ENCODE measurements at regions not wholly inside any gene's neighbourhood (a gene's known extent, or its start where the extent isn't known, plus 50 kb on each side); places are given as distances from the start of the nearest gene placed in this dataset.

DNA sequence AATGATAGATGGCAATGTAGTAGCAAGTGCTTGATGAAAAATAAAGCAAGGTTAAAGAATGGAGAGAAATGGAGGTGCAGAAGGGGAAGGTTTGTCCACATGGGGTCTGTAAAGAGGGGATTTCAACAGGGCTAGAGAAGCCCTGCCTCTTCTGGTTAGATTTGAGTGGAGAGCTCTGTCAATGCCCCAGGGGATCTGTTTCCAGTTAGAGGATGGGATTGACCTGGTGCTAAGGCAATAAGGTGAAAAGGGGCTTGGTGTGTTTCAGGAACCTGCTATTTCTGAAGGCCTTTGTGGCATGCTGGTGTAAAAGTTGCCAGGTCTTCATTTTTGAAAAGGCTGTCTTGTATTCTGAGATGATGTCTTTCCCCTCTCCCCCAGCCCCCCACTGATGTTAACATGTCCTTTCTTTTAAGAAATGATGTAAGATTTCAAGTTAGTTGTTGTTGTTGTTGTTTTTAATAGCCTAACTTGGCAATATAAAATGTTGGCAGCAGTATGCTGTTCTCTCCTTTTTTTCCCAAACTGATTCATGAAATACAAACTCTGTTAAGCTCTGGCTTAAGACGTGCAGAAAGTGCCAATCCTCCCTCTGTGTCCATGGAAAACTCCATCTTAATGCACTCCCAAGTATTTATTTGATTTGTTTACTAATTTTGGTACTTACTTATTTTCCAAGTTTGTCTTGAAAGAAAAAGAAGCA lies 370.3 kb upstream of the ADGRL2 start:
- no peak for DNase-seq

DNA sequence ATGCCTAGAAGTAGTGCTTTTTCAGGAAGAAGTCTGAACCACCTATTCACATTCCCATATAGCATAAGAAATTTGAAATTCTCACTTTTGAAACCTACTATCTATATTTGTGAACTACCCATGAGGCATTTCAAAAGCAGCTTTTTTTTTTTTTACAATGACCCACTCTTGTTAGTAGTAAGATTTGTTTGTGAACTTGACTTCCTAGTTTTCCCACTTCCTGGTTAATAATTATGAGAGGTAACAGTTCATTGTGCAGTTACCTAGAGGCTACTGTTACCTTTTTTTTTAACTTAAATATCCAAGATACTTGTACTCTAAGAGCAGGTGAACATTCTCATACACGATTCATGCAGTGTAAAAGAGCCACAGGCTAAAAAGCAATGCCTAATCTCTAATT lies 371.7 kb upstream of the ADGRL2 start:
- DNase-seq = no peak

DNA sequence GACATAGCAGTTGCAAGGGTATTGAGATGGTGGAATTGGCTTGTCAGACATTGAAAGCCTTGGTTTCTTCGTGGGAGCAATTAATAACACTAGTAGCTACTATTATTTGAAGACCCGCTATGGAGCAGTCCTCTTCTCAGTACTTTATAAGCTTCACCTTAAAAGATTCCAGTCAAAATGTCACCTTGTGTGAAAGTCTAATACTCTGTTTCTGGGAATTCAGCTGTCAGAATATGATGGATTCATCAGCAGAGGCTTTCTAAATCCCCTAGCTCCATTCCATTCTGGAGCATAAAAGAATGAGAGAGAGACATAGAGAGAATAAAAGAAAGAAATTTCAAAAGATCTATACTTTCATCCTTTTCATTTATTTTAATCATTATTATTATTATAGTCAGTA lies 375.9 kb upstream of the ADGRL2 start:
- no peak for DNase-seq

DNA sequence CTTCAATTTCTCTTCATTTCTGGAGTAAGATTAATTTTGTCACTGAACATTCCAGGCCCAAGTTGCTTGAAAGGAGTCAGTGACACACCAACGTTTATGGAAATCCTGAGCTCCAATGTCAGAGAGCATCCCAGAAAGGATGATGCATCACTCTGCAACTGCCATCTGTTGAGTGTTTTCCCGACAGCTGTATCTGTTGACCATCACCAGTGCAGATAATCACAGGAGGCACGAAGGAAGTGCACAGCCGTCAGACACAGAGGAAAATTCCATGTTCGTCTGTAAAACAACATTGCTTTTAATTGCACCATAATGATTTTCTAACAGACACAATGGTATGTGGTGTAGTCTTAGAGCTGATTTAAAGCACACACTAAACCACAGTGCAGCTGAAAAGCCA lies 376.7 kb upstream of the ADGRL2 start:
- DNase-seq = no peak

DNA sequence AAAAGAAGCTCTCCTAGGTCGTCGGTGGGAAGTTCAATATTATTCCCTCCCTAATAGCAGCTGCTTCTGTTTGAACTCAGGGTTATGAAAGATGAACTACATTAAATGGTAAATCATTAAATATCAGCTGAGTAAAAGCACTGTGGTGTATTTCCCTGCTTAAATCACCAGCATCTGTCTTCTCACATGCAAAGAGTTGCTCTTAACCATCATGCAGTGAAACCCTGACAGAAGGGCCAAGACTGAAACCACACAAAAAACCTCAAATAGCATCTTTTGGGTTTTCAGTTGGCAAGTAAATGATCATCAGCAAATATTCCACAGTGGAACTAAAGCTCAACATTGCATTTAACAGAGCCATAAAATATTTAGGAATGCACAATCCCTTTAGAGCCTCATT lies 380.0 kb upstream of the ADGRL2 start:
- DNase-seq = no peak

DNA sequence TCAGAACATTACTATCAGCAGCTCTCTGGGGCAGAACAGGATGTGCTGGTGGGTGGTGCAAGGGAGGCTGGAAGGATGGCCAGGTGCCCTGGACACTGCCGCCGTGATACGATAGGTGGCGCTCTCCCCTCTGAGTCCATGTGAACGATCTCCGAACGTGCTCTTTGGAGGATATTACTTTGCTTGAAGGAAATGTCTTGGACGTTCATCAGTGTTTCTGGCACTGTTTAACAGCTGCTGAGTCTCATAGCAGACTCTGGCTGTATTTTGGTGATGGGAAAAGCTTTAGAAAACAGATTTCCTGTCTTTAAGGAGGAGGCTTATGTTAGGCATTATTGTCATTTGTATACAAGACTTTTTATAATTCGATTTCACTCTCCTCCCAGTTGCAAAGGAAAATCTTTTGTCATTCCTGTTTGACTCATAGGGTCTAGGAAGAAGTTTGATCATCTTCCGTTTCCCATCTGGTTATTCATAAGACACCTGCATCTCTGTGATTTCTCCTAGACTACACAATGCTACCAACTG lies 386.2 kb upstream of the ADGRL2 start:
- DNase-seq = peak; percentile 36

DNA sequence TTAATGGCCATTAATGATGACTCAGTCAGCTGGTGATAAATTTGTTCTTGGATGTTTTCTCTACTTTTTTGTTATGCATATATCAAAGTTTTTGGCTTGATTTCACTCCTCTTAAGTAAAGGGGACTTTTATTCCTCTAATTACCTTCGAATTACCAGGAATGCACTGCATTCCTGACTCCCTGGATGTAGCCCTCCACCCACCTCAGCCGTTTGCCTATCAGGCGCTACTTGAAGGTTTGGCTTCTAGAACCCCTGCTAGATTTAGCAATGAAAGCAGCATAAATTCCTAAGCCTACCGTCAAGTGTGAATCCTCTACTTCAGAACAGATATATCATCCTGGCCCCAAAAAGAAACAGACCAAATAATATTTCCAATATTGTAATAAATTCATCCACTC lies 387.8 kb upstream of the ADGRL2 start:
- no peak for DNase-seq

DNA sequence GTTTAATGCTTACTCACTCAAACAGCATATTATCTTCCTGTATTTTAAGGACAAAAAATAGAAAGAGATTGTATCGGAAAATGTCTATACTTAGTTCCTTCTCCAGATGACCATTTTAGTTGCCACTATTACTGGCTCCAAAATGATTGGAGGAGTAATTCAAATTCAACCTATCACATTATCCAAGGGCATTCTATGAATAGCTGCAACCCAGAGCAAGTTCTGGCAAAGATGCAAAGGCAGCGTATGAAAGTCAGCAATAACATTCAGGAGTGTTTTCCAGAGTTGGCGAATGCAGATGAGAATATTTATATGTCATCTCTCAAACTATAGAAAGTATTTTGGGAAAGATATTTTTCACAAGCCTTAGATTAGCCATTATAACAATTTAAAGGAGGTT lies 389.8 kb upstream of the ADGRL2 start:
- DNase-seq = no peak

DNA sequence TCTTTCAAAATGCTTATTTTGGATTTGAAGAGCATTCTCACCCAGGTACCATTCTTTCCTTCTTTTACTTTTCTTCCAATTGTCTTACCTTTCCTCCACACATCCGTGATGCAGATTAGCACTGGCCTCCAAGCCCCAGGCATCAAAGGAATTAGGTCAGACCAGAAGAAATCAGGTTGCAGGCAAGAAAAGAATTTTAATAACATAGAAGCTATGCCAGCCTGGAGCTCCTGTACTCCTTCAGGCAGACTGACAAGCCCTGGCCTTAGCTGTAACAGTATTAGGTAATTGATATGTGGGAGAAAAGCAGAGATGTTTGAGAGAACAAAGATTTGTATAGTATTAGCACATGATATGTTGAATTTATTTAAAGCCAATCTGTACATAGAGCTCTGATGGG lies 390.4 kb upstream of the ADGRL2 start:
- DNase-seq = no peak

DNA sequence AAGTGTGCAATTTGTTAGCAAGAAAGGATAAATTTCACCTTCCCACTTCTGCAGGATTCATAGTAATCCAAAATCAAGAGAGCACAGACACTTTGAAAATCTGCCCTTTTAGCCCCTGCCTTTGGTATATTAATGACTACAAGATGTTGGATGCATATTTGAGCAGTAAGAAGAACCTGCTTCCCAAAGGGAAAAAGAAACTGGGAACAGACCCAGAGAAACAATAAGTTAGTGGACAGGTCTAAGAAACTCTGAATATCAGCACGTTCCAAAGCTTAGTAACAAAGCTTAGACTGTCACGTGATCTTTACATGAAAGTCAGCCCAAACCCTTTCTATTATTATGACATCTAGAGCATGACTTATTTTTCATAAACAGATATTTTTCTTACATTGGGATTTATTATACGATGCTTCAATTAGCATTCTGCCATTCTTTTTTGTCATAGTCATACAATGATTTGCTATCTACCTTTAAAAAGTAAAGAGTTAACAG lies 390.9 kb upstream of the ADGRL2 start:
- no peak for DNase-seq

DNA sequence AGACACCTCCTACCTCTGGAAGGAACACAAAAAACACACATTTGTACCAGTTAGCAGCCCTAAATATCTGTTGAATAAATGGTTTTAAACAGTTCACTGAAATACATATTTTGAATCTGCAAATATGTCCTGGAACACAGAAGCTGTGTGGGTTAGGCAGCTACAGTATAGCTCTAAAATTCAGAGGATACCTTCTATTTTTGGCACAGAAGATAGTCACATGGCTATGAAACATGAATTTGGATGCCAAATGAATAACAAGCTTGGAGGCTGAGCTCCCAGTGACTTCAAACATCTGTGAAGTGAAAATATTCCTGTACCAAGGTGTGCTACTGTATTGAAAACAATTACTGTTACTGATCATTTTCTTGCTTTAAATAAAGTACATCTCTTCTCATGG lies 391.5 kb upstream of the ADGRL2 start:
- no peak for DNase-seq

DNA sequence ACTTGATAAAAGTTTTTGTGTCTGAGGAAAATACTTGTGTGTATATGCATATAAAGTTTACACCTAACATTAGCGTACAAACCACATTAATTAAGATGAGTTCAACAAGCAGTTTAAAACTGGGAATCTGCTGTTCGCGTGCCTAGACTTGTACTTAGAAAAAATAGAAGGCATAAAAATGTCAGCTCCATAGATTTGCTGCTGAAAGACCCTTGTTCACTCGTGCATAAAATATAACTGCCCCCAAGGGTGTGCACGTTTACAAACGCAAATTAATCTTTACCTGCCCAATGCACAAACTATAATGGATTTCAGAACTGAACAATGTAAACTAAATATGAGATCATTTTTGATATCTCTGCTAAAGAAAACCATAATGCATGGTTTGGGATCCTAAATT lies 392.3 kb upstream of the ADGRL2 start:
- no peak for DNase-seq

DNA sequence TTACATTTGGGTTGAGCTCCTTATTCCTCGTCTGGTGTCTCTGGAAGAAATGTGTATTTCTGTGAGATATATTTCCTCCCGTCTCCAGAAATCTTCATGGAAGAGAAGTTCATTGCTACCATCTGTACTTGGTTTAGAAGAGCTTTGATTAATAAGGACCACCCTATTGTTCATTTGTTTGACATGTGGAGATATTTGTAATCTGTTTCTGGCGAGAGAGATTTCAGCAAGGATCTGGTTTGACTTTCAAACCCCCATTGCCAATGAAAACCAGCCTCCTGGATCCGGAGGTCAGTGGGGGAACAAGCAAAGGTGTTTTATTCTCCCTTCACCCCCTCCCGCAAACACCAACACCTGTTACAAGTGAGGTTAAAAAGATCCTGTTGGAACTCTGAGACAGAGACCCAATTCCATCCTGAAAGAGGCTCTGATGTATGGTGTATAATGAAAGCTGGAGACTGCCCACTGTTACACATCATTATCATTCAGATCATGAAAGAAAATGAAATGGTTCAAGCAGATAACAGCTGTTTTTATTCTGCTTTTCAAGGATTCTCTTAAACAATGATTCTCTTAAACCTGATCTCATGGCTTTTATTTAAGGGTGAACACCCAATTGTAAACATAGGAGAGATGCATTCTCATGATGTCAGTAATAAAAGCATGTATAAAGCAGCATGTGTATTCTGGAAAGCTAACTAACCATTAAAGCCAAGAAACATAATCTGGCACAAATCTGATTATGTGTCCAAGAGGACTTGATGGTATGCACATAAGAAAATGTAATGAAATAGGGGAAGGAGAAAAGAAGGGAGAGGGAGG lies 393.5 kb upstream of the ADGRL2 start:
- no peak for DNase-seq

DNA sequence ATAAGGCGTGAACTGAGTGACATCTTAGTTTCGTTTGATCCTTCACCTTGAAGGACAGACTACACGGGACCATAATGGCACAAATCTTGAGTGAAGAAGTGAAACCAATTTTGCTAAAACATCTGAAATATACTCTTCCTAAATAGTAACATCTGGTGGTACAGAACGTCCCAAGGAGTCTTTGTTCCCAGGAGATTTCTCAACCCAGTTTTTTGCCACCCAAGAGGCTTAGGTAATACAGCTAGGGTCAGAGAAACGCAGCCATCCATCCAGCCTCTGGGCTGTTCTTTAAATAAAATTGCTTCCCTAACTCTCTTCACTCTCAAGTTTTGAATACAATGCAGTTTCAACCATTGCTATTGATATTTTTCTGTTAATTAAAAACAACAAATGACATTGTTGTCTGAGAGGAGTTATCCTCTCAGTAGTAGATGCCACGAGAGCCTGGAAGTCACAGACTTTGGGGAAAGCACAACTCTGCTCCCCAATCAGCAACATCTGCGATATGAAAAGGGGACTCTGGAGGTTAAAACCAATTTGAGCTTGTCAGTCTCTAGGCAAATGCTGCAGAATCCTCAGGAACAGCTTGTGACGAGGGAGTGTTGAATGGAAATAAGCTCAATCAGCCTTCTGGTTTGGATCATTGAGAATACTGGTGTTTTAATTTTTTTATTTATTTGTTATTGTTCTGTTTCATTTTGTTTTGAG lies 394.3 kb upstream of the ADGRL2 start:
- DNase-seq = no peak

DNA sequence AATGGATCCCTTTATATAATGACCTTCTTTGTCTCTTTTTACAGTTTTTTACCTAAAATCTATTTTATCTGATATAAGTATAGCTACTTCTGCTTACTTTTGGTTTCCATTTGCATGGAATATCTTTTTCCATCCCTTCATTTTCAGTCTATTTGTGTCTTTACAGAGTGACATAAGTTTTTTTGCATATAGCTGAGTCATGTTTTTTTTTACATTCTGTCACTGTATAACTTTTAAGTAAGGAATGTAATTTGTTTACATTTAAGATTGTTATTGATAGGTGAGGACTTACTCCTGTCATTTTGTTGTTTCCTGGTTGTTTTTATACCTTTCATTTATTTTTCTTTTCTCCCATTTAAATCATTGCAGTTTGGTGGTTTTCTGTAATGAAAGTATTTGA lies 402.7 kb upstream of the ADGRL2 start:
- no peak for DNase-seq

DNA sequence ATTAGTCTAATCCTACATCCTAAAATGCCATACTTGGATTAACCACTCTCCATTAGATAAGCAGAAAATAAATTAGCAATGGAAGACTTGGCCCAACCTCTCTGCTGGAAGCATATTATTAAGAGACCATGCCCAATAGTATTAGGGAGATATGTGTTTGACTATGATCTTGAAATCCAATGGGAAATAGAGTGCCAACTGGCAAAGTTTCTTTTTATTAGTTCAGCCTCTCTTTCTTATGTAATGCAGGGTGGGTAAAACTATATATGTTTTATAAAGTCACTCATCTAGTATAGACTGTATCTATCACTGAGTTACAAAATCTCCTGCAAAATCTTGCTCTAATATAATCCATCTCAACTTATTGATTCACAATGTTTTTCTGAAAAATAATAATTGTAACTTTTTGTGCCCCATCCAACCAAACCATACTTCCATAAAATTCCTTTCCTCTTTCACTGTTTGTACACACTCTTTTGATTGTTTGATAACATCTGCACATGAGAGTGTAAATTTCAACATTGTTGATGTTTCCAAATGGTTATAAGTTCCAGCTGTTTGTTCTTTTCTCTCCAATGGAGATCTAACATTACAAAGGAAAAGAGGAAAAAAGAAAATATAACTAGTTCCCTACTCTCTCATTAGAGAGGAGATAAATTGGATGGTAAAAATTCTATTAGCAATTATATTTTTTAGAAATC lies 408.1 kb upstream of the ADGRL2 start:
- no peak for DNase-seq

DNA sequence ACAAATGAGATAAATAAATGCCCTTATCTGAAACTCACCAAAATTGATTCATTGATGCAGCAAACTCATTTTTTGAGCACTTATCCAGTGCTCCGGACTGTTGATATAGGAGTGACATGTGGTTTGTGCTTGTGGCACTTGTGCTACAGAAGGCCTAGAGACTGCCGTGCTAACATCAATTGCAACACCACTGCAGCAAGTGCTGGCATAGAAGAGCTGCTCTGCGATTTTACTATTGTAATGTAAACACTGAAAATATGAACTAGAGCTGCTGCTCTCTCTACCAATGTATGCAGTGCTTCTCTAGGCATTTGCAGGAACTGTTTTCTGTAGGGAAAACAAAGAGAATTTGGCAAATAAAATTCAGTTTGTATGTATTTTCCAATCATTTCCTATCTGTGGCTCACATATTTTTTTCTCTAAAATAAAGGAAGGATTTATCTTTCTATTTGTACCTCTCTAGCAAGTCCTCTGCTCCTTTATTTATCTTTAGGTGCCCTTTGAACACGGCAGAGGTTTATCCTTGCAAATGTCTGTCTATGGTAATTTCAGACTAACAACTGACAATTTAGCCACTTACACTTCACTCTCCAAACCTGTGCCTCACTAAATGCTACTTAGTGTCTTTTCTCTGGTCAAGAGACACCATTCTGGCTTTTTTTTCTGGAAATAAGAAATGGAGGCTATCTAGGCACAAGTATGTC lies 409.5 kb upstream of the ADGRL2 start:
- no peak for DNase-seq

DNA sequence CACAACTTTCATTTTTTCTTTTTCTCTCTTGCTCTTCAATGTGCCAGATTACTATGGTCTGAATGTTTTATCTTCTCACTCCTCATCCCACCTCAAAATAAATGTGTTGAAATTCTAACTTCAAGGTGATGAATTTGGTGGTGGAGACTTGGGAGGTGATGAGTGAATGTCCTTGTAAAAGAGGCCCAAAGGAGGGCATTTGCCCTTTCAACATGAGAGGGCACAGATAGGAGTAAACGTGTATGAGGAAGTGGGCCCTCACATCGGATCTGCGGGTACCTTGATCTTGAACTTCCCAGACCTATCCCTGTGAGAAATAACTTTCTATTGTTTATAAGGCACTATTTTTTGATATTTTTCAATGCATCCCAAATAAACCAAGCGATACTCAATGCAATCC lies 412.3 kb upstream of the ADGRL2 start:
- DNase-seq = no peak

DNA sequence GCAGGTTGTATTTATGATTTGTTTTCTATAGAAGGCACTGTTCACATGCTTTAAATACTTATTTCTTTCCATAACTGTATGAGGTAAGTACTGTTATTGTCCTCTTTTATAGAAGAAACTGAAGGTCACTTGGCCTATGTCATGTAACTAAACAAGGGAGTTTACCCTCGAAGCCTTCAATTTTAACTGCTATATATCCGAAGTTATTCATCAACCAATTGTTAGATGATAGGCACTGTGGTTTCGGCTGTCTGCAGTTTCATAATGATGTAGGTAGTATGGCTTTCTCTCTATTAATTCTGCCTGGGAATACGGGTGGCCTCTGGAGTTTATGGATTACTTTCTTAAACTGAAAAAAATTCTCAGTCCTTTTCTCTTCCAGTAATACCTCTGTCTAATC lies 413.3 kb upstream of the ADGRL2 start:
- no peak for DNase-seq

DNA sequence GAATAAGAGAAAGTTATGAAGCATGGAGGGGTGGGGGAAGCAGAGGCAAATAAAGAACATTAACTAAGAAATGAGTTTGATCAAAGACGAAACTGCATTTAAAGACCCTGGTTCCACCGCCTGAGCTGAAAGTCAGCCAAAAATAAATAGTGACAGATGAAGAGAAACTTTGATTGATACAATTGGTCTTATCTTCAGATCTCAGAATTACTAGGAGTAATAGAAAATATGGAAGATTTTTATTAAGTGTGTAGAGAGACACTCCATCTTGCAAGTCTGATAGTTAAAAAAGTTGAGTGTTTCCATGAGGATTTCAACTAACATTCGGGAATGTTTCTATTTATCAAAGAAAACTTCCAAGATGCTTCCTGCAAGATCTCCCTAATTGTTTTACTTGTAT lies 418.2 kb upstream of the ADGRL2 start:
- DNase-seq = no peak

DNA sequence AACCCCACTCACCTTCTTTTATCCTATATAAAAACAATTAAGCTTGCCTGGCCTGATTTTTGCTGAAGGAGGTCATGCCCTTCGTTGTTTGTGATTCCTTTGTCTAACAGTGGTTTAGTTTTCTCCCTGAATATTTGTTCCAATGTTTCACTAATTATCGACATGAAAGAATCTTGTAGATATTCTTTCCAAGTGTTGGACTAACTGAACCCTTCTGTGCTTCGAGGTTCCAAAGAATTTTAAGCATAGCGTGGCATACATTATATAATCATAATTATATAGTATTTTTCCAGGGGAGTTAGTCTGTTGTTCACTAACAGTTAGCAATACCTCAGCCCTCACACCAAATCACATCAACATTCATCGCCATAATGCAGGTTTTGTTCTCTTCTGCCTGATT lies 418.9 kb upstream of the ADGRL2 start:
- DNase-seq = no peak

DNA sequence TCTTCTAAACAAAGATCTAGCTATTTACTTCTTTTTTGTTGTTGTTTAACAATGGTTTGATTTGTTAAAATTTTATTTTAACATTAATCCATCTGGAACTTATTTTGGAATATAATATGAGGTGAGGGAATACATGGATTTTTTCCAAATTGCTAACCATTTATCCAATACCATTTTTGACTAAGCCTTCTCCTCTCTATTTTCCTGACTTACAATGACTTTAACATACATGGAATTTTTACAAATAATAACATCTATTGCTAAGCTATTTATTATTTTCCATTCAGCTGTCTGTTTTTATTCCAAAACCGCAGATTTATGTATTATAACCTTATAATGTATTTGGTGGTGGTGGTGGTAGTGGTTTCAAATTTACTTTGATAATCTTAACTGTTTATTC lies 420.3 kb upstream of the ADGRL2 start:
- DNase-seq = no peak
